NCI-H226 (cell line): ENCODE measurements at regions not wholly inside any gene's neighbourhood (a gene's known extent, or its start where the extent isn't known, plus 50 kb on each side); places are given as distances from the start of the nearest gene placed in this dataset.

Source experiments
- DNase-seq: peaks from one replicate; pipeline ENCODE4 v3.0.0-alpha.2; 2015

DNA sequence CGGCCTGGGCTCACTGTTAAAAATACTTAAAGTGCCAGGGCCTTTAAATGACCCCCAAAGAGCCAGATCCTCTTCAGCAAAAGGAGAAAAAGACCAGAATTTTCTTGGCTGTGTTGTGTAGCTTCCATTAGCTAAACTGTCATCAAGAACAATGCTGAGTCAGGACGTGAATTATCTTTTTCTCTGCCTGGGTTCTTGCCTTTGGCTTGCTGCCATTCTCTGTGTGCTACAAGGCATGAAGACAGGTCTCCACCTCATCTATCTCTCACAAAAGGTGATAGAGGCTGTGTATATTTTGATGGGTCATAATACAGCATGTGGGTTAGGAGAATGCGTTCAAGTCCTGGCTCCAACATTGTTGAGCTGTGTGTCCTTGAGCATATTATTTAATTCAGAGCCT, 52.4 kb upstream of the SELENOK start:
- no peak for DNase-seq

DNA sequence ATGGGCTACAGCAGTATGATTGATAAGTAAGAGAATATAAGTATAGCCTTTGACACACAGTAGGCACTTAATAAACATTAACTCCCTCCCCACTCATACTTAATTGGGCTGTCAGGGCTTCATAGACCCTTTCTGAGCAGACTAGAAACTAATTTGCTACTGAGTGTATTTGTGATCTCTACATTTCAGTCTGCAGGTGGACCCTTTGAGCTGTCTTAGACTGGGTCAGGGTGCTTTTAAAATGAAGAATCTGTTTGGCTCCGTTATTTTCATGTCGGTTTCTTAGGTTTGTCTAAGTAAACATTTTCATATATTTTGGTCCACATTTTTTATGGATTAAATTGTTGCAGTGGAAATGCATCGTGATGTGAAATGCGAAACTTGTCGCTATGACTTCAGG, 50.3 kb upstream of the SELENOK start:
- no peak for DNase-seq
